HEK293T (cell line): ENCODE measurements at regions not wholly inside any gene's neighbourhood (a gene's known extent, or its start where the extent isn't known, plus 50 kb on each side); places are given as distances from the start of the nearest gene placed in this dataset.

Experiments
- CTCF ChIA-PET: fragments of 350-600 bp; formaldehyde crosslinking; extraction: SDS; loops from one replicate; lab custom pipeline; 2021; ENCODE audit warnings: antibody characterized with exemption, inconsistent platforms; lab: Yijun Ruan, JAX
- POLR2A ChIA-PET: fragments of 350-600 bp; formaldehyde crosslinking; extraction: SDS; loops from one replicate; lab custom pipeline; 2020; ENCODE audit warnings: antibody characterized with exemption, inconsistent platforms; lab: Yijun Ruan, JAX
- DNase-seq: peaks from one replicate; pipeline ENCODE4 v3.0.0; 2012; ENCODE audit warnings: mixed read lengths; ENCODE audit errors: extremely low spot score
- ARNT ChIP-seq: fragments of 450-650 bp; IDR thresholded peaks from 2 replicates; pipeline ENCODE4 v1.6.1; 2017; ENCODE audit warnings: mild to moderate bottlenecking
- BHLHE40 ChIP-seq: fragments of 450-650 bp; IDR thresholded peaks from 2 replicates; pipeline ENCODE4 v1.6.1; 2016; ENCODE audit warnings: mild to moderate bottlenecking, moderate library complexity, borderline replicate concordance
- CTBP1 ChIP-seq: fragments of 450-650 bp; IDR thresholded peaks from 2 replicates; pipeline ENCODE4 v1.6.1; 2016; ENCODE audit warnings: borderline replicate concordance
- ELF4 ChIP-seq: fragments of 450-650 bp; IDR thresholded peaks from 2 replicates; pipeline ENCODE4 v1.6.1; 2017; ENCODE audit warnings: antibody characterized with exemption
- FOXA1 ChIP-seq: fragments of 450-650 bp; IDR thresholded peaks from 2 replicates; pipeline ENCODE4 v1.6.1; 2016; ENCODE audit warnings: mild to moderate bottlenecking
- FOXK2 ChIP-seq: fragments of 450-650 bp; IDR thresholded peaks from 2 replicates; pipeline ENCODE4 v1.6.1; 2016; ENCODE audit warnings: mild to moderate bottlenecking
- FOXM1 ChIP-seq: fragments of 450-650 bp; IDR thresholded peaks from 2 replicates; pipeline ENCODE4 v1.6.1; 2017; ENCODE audit warnings: mild to moderate bottlenecking, borderline replicate concordance
- HDGF ChIP-seq: fragments of 450-650 bp; IDR thresholded peaks from 2 replicates; pipeline ENCODE4 v1.6.1; 2017; ENCODE audit warnings: antibody characterized with exemption, borderline replicate concordance
- L3MBTL2 ChIP-seq: fragments of 450-650 bp; conservative IDR thresholded peaks from 2 replicates; pipeline ENCODE4 v1.6.1; 2016; ENCODE audit warnings: mild to moderate bottlenecking
- LEF1 ChIP-seq: fragments of 450-650 bp; IDR thresholded peaks from 2 replicates; pipeline ENCODE4 v1.6.1; 2017; ENCODE audit warnings: mild to moderate bottlenecking, borderline replicate concordance
- NFRKB ChIP-seq: fragments of 450-650 bp; IDR thresholded peaks from 2 replicates; pipeline ENCODE4 v1.6.1; 2016; ENCODE audit warnings: mild to moderate bottlenecking, moderate library complexity
- PKNOX1 ChIP-seq: fragments of 450-650 bp; IDR thresholded peaks from 2 replicates; pipeline ENCODE4 v1.6.1; 2016
- SP1 ChIP-seq: fragments of 450-650 bp; IDR thresholded peaks from 2 replicates; pipeline ENCODE4 v1.6.1; 2017
- SUZ12 ChIP-seq: fragments of 450-650 bp; IDR thresholded peaks from 2 replicates; pipeline ENCODE4 v1.6.1; 2016; ENCODE audit warnings: mild to moderate bottlenecking
- TARDBP ChIP-seq: fragments of 450-650 bp; IDR thresholded peaks from 2 replicates; pipeline ENCODE4 v1.6.1; 2016
- ZNF384 ChIP-seq: fragments of 450-650 bp; IDR thresholded peaks from 2 replicates; pipeline ENCODE4 v1.6.1; 2016

- ChIA-PET CTCF (no interaction called here), POLR2A (no interaction called here)
- DNase-seq, result no peak
- TF ChIP-seq ARNT (no peak), HDGF (no peak), SUZ12 (no peak), TARDBP (no peak), ELF4 (no peak)
Measured at GRCh38 chr11:122341477-122341876, 225.5 kb upstream of the BLID start.

- ChIA-PET CTCF (no interaction called here), POLR2A (no interaction called here)
- TF ChIP-seq ELF4 (no peak), FOXA1 (no peak), NFRKB (no peak), TARDBP (no peak), SP1 (no peak), HDGF (no peak), CTBP1 (no peak), LEF1 (no peak), FOXM1 (no peak), L3MBTL2 (no peak), FOXK2 (no peak), BHLHE40 (no peak), SUZ12 (no peak), ARNT (no peak)
- no peak for DNase-seq
Measured at GRCh38 chr11:122340607-122341290, 224.7 kb upstream of the BLID start.

- TF ChIP-seq ARNT (no peak), SP1 (no peak), NFRKB (no peak), ZNF384 (no peak), L3MBTL2 (no peak), FOXM1 (no peak), PKNOX1 (no peak)
- no peak for DNase-seq
- ChIA-PET CTCF (no interaction called here), POLR2A (no interaction called here)
Measured at GRCh38 chr11:122339436-122340060, 223.5 kb upstream of the BLID start.

- DNase-seq, result no peak
Measured at GRCh38 chr11:122337704-122338103, 221.7 kb upstream of the BLID start.

GRCh38 chr11:122337241-122337640 lies 221.2 kb upstream of the BLID start:
- DNase-seq, result no peak
- ChIA-PET POLR2A (no interaction called here), CTCF (no interaction called here)
- TF ChIP-seq ARNT (no peak), TARDBP (no peak), L3MBTL2 (no peak), FOXM1 (no peak), HDGF (no peak), BHLHE40 (no peak), CTBP1 (no peak), PKNOX1 (no peak), ELF4 (no peak)

More at GRCh38 chr11:122337704-122338103, 221.7 kb upstream of the BLID start:
- ChIA-PET CTCF (no interaction called here), POLR2A (no interaction called here)
- TF ChIP-seq HDGF (no peak), FOXM1 (no peak)

- TF ChIP-seq PKNOX1 (no peak), SP1 (no peak), CTBP1 (no peak), FOXK2 (no peak), LEF1 (no peak), HDGF (no peak), NFRKB (no peak), ZNF384 (no peak), ELF4 (no peak), FOXA1 (no peak), TARDBP (no peak), BHLHE40 (no peak), FOXM1 (no peak)
- ChIA-PET POLR2A (no interaction called here), CTCF (no interaction called here)
Measured at GRCh38 chr11:122336706-122337105, 220.7 kb upstream of the BLID start.

More at GRCh38 chr11:122336706-122337105, 220.7 kb upstream of the BLID start:
- no peak for DNase-seq
